Lower leg skin (tissue), 4 donors: ENCODE measurements at regions not wholly inside any gene's neighbourhood (a gene's known extent, or its start where the extent isn't known, plus 50 kb on each side); places are given as distances from the start of the nearest gene placed in this dataset.
A peak's percentile ranks its signal among the peaks of the same experiment; 100 is the strongest.

Experiments
- DNase-seq, 2 donors: peaks; one replicate each; pipeline ENCODE4 v3.0.0-alpha.2; 2019; ENCODE audit warnings: low spot score in 2 of 2
- H3K4me3 ChIP-seq: fragments of 200-600 bp; sonication (generic); 2 replicates; pipeline ENCODE4 v1.5.1; 2017; ENCODE audit warnings: mild to moderate bottlenecking, low read depth; ENCODE audit not compliant: poor library complexity, severe bottlenecking
- POLR2A ChIP-seq, 2 donors: fragments of 450-650 bp; IDR thresholded peaks; one replicate each; pipeline ENCODE4 v1.6.1; 2016 to 2017; ENCODE audit warnings: antibody characterized with exemption in 2 of 2, mild to moderate bottlenecking in 1 of 2, moderate library complexity in 1 of 2
- WGBS, 2 donors: methylation state at CpG; one replicate each; pipeline ENCODE4 v1.1.5; 2018; 5-methylcytosine and 5-hydroxymethylcytosine counted together
- intact Hi-C: fragments of 100-400 bp; cut with DNase I; formaldehyde crosslinking; loops from one replicate; pipeline ENCODE4 v1.15.0; 2023; ENCODE audit warnings: low total_unique reads
- TF ChIP-seq, protein P1 (sequence below), 3 donors: fragments of 450-650 bp; IDR thresholded peaks; one replicate each; pipeline ENCODE4 v1.5.1; 2016; ENCODE audit warnings: antibody characterized with exemption in 3 of 3, mild to moderate bottlenecking in 3 of 3, moderate library complexity in 2 of 3

DNA sequence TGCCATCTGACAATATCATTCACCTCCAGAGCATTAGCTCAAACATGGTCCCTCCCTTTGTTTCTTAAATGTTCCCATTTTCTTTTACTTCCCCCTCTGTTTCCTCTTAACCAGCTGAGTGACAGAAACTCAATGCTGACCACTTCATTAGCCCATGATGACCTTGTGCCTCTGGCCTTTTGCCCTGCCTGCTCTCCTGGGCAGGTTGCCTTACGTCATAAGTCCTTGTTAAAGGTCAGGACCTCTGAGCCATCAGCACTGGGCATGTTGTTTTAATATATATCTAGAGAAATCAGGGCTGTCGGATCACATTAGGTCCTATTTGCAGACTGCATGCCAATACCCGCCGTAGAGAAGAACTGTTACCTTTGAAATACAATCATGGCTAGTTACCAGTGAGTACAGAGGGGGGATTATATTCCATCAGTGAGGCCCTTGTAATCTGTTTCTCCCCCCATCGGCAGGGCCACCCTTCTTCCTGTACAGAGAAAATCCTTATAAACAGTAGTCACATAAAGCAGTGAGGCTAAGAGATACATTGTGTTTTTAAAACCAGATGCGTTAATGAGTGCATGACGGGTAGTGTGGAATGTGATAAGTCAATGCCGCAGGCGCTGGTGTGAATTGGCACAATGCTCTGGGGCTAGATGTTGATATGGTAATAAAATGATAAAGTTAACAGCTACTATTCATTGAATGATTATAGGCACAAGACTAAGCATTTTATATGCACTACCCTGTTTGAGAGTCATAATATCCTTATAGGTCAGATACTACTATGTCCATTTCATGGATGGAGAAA lies 94.3 kb upstream of the ZFHX3 start:
- WGBS, 2 donors = 73 to 82% methylated on average over 9 of the region's 9 CpGs
- DNase-seq = no peak
- intact Hi-C loops = no loop called here
- TF ChIP-seq POLR2A (IDR thresholded peaks at IDR 0.05) = no peak
- TF ChIP-seq, protein P1, sequence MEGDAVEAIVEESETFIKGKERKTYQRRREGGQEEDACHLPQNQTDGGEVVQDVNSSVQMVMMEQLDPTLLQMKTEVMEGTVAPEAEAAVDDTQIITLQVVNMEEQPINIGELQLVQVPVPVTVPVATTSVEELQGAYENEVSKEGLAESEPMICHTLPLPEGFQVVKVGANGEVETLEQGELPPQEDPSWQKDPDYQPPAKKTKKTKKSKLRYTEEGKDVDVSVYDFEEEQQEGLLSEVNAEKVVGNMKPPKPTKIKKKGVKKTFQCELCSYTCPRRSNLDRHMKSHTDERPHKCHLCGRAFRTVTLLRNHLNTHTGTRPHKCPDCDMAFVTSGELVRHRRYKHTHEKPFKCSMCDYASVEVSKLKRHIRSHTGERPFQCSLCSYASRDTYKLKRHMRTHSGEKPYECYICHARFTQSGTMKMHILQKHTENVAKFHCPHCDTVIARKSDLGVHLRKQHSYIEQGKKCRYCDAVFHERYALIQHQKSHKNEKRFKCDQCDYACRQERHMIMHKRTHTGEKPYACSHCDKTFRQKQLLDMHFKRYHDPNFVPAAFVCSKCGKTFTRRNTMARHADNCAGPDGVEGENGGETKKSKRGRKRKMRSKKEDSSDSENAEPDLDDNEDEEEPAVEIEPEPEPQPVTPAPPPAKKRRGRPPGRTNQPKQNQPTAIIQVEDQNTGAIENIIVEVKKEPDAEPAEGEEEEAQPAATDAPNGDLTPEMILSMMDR (IDR thresholded peaks at IDR 0.05) = no peak
- H3K4me3 ChIP-seq = no peak overlapping the region

DNA sequence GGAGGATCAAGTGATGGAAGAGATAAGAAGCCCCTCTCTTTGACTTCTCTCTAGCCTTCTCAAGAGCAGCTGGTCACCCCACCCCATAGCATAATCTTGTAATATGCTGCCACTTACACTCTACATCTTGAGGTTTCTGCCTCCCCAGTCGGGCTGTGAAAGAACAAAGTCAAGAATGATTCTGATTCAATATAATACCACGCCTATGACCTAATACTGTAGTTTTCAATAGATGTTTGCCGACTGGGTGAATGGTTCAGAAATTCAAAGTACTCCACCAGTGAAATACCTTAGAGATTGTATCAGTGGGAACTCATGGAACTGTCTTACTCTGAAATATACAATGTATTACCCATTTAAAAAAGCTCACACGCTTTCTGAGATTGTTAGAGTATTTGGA lies 93.0 kb upstream of the ZFHX3 start:
- TF ChIP-seq, protein P1 (IDR thresholded peaks at IDR 0.05) = no peak
- no peak for TF ChIP-seq POLR2A (IDR thresholded peaks at IDR 0.05)
- DNase-seq = no peak
- 78 to 84% methylated on average over 4 of the region's 4 CpGs for WGBS, 2 donors
- H3K4me3 ChIP-seq = no peak overlapping the region
- intact Hi-C loops = no loop called here

- no peak for TF ChIP-seq POLR2A (IDR thresholded peaks at IDR 0.05)
- TF ChIP-seq, protein P1 (IDR thresholded peaks at IDR 0.05) = no peak
- WGBS, 2 donors = 61 to 67% methylated on average over 7 of the region's 7 CpGs
- no peak overlapping the region for H3K4me3 ChIP-seq
- DNase-seq = peak in 1 of 2 donors; percentile 23
- intact Hi-C loops = no loop called here
Measured at GRCh38 chr16:73131156-73131862, 83.4 kb upstream of the ZFHX3 start.

DNA sequence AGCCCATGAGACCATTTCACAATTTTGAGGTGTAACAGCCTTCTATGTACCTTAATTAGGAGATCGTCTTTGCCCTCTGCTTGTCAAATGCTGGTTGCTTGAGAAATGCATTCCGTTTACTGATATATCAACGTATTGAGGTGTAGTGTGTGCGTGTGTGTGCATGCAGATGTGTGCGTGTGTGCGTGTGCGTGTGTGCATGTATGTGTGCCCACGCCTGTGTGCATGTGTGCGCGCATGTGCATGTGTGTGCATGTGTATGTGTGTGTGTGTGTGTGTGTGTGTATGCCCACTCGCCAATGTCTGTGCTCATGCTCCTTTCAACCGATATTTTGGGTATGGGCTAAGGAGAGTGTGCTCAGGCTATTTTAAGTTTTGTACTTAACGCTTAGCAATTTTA lies 81.5 kb upstream of the ZFHX3 start:
- no peak for DNase-seq
- whole genome bisulfite sequencing, 2 donors = 88 to 92% methylated on average over 13 of the region's 13 CpGs
- no peak for TF ChIP-seq POLR2A (IDR thresholded peaks at IDR 0.05)
- TF ChIP-seq, protein P1 (IDR thresholded peaks at IDR 0.05) = no peak
- no peak overlapping the region for H3K4me3 ChIP-seq
- intact Hi-C loops = no loop called here

DNA sequence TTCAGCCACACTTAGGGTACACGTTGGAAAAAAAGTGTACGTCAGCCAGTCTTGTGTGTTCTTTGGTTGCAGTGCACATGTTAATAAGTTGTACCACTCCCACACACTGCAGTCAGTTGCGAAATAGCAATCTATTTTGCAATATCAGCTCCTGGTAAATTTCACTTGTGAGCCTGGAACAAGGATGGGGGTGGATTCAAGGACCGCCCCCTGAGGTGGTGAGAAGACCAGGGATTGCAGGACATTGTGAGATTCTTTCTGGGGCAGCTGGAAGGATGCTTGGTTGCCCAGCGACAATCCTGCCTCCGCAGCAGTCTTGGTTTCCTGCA lies 78.6 kb upstream of the ZFHX3 start:
- 48 to 51% methylated on average over 6 of the region's 6 CpGs for WGBS, 2 donors
- peak; percentile 86 to 90 for DNase-seq
- H3K4me3 ChIP-seq = no peak overlapping the region
- intact Hi-C loops = no loop called here
- no peak for TF ChIP-seq POLR2A (IDR thresholded peaks at IDR 0.05)

DNA sequence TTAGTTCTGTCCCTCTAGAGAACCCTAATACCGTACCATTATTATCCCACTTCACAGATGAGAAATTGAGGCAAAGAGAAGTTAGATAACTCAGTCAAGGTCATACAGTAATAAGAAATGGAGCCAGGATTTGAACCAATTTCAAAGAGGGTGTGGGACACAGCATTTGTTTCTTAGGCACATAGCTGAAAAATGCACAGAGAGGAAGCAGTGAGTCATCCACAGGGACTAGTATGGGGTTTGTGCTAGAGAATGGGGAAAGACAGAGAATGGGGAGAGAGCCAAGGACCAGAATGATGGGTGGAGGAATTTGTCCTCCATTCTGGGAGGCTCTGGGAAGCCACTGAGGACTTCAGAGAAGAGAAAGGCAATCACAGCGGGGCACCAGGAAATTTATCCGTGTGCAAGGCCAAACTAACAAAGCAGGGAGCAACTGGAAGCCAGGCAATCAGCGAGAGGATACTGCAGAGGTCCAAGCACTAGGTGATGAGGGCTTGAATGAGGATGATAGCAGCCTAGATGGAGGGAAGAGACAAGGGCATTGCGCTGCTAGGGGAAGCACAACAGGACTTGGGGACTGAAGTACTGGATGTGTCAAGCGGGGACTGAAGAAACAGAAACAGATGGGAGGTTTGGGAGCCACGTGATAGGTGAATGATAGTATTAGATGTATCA lies 78.1 kb upstream of the ZFHX3 start:
- no peak for TF ChIP-seq POLR2A (IDR thresholded peaks at IDR 0.05)
- TF ChIP-seq, protein P1 (IDR thresholded peaks at IDR 0.05) = no peak
- H3K4me3 ChIP-seq = no peak overlapping the region
- 77 to 85% methylated on average over 7 of the region's 7 CpGs for WGBS, 2 donors
- intact Hi-C loops = no loop called here
- peak in 1 of 2 donors; percentile 40 for DNase-seq
